Right atrium auricular region (tissue), 2 donors: ENCODE measurements at regions not wholly inside any gene's neighbourhood (a gene's known extent, or its start where the extent isn't known, plus 50 kb on each side); places are given as distances from the start of the nearest gene placed in this dataset.

Experiments
- DNase-seq: peaks from one replicate; pipeline ENCODE4 v3.0.0-alpha.2; 2019; ENCODE audit warnings: low spot score
- H3K27ac ChIP-seq, 2 donors: fragments of 200-600 bp; sonication (generic); 1 replicate in 1 of 2; 2 replicates in 1 of 2; pipeline ENCODE4 v1.5.1; 2016 to 2019
- H3K27me3 ChIP-seq, 2 donors: fragments of 200-600 bp; sonication (generic); one replicate each; pipeline versions ENCODE4 v1.5.1 to v1.6.0; 2017 to 2019
- H3K36me3 ChIP-seq: fragments of 200-600 bp; sonication (generic); one replicate; pipeline ENCODE4 v1.5.1; 2016
- H3K4me1 ChIP-seq, 2 donors: fragments of 200-600 bp; sonication (generic); one replicate each; pipeline versions ENCODE4 v1.5.1 to v1.6.0; 2017 to 2019
- H3K4me3 ChIP-seq, 2 donors: fragments of 200-600 bp; sonication (generic); 1 replicate in 1 of 2; 2 replicates in 1 of 2; pipeline ENCODE4 v1.5.1; 2017 to 2019; ENCODE audit warnings: mild to moderate bottlenecking in 1 of 2, moderate library complexity in 1 of 2
- H3K9me3 ChIP-seq, 2 donors: fragments of 200-600 bp; sonication (generic); one replicate each; pipeline ENCODE4 v1.5.1; 2019
- CTCF ChIP-seq, 2 donors: fragments of 200-600 bp; sonication (generic); IDR thresholded peaks; one replicate each; pipeline ENCODE4 v1.5.1; 2019; ENCODE audit warnings: antibody characterized with exemption in 2 of 2

GRCh38 chr11:106585061-106585460 is 433.2 kb downstream of the GUCY1A2 start:
- no peaks in the 10 kb centered on the region for H3K4me1 ChIP-seq
- H3K27ac ChIP-seq, result no peak overlapping the region

GRCh38 chr11:106594751-106595351 is 423.4 kb downstream of the GUCY1A2 start:
- DNase-seq, result no peak
- H3K9me3 ChIP-seq, result no peaks in the 10 kb centered on the region
- no peak overlapping the region for H3K27ac ChIP-seq
- H3K4me1 ChIP-seq, result no peaks in the 10 kb centered on the region
- TF ChIP-seq CTCF (IDR thresholded peaks at IDR 0.05), result no peak
- no peaks in the 10 kb centered on the region for H3K36me3 ChIP-seq
- H3K4me3 ChIP-seq, result no peak overlapping the region
- H3K27me3 ChIP-seq, result no peaks in the 10 kb centered on the region

More at GRCh38 chr11:106585061-106585460, 433.2 kb downstream of the GUCY1A2 start:
- Histone ChIP-seq H3K4me3 (no peak overlapping the region), H3K36me3 (no peaks in the 10 kb centered on the region), H3K9me3 (peaks cover 0 to 6% of the 10 kb centered on the region in 2 donors), H3K27me3 (no peaks in the 10 kb centered on the region)
- no peak for TF ChIP-seq CTCF (IDR thresholded peaks at IDR 0.05)
- DNase-seq, result no peak

GRCh38 chr11:106601684-106602297 is 416.5 kb downstream of the GUCY1A2 start:
- no peaks in the 10 kb centered on the region for H3K9me3 ChIP-seq
- H3K4me1 ChIP-seq, result no peaks in the 10 kb centered on the region
- H3K36me3 ChIP-seq, result no peaks in the 10 kb centered on the region
- no peak for TF ChIP-seq CTCF (IDR thresholded peaks at IDR 0.05)
- H3K27ac ChIP-seq, result no peak overlapping the region
- H3K27me3 ChIP-seq, result no peaks in the 10 kb centered on the region
- H3K4me3 ChIP-seq, result no peak overlapping the region
- no peak for DNase-seq

- no peak overlapping the region for H3K4me3 ChIP-seq
- H3K27ac ChIP-seq, result no peak overlapping the region
- H3K27me3 ChIP-seq, result no peaks in the 10 kb centered on the region
- no peak for DNase-seq
- H3K9me3 ChIP-seq, result no peaks in the 10 kb centered on the region
- no peak for TF ChIP-seq CTCF (IDR thresholded peaks at IDR 0.05)
- no peaks in the 10 kb centered on the region for H3K36me3 ChIP-seq
- H3K4me1 ChIP-seq, result no peaks in the 10 kb centered on the region
These were observed 409.6 kb downstream of the GUCY1A2 start for GRCh38 chr11:106608677-106609076.

- Histone ChIP-seq H3K9me3 (no peaks in the 10 kb centered on the region), H3K36me3 (no peaks in the 10 kb centered on the region), H3K4me3 (no peak overlapping the region), H3K27me3 (no peaks in the 10 kb centered on the region), H3K27ac (no peak overlapping the region), H3K4me1 (no peaks in the 10 kb centered on the region)
- no peak for DNase-seq
- no peak for TF ChIP-seq CTCF (IDR thresholded peaks at IDR 0.05)
These were observed 404.0 kb downstream of the GUCY1A2 start for GRCh38 chr11:106614262-106614661.
